GM12874 (cell line): ENCODE measurements at regions not wholly inside any gene's neighbourhood (a gene's known extent, or its start where the extent isn't known, plus 50 kb on each side); places are given as distances from the start of the nearest gene placed in this dataset.

ENCODE experiments used
- TF ChIP-seq, protein P1 (sequence below): IDR thresholded peaks from 2 replicates; pipeline ENCODE4 v1.5.1; 2011; ENCODE audit warnings: low read depth, mild to moderate bottlenecking, control low read depth, low read length, moderate library complexity; ENCODE audit not compliant: insufficient read depth

DNA sequence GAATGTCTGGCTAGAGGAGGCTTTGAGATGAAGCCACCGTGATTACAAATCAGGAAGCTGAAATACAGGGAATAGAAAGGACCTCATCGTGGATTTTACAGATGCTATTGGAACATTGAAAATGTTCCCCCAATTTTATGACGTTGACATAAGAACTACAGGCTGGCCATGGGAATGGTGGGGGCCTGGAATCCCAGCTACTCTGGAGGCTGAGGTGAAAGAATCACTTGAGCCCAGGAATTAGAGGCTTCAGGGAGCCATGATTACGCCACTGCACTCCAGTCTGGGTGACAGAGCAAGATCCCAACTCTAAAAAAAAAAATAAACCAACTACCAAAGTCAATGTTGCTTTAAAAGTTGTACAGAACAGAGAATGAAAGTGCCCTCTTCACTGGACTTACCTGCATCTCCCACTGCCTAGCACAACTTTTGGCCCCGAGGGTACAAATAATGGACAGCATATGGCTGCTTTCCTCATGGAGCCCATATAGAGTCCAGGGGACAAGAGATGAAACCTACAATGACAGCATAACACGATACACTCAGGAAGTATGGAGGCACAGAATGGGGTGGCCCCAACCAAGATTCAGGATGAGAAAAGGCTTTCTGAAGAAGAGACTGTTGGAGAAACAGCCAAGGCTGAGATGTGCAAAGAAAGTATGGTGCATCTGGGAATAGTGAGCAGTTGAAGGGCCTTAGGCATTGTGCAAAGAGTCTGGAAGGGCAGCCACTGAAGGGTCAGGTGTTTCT, 254.8 kb downstream of the MYCN start:
- TF ChIP-seq, protein P1, sequence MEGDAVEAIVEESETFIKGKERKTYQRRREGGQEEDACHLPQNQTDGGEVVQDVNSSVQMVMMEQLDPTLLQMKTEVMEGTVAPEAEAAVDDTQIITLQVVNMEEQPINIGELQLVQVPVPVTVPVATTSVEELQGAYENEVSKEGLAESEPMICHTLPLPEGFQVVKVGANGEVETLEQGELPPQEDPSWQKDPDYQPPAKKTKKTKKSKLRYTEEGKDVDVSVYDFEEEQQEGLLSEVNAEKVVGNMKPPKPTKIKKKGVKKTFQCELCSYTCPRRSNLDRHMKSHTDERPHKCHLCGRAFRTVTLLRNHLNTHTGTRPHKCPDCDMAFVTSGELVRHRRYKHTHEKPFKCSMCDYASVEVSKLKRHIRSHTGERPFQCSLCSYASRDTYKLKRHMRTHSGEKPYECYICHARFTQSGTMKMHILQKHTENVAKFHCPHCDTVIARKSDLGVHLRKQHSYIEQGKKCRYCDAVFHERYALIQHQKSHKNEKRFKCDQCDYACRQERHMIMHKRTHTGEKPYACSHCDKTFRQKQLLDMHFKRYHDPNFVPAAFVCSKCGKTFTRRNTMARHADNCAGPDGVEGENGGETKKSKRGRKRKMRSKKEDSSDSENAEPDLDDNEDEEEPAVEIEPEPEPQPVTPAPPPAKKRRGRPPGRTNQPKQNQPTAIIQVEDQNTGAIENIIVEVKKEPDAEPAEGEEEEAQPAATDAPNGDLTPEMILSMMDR: no peak

DNA sequence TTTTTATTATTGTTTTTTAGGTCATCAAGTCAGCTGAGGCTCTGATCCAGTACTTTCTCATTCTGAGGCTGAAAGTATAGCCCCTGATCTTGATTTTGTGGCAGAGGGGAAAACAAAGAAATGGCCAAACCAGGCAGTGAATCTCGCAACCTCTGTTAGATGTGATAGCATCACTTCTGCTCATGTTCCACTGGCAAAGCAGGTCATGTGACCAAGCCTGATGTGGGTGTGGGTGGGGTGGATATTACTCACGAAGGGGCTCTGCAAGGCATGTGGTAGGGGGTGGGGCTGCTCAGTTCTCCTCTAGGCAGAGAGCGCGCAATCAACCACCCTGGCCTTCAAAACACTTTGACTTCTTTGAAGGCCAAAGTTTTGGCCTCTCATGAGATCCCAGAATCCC, 254.2 kb downstream of the MYCN start:
- TF ChIP-seq, protein P1: no peak

DNA sequence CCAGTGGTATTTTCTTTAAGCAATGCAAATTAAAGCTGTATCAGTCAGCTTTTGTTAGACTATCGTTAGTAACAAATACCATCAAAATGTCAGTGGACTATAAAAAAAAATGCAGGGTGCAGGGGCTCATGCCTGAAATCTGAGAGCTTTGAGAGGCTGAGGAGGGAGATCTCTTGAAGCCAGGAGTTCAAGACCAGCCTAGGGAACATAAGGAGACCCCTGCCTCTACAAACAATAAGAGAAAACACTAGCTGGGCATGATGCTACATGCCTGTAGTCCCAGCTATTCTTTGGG, 253.7 kb downstream of the MYCN start:
- TF ChIP-seq, protein P1: no peak

DNA sequence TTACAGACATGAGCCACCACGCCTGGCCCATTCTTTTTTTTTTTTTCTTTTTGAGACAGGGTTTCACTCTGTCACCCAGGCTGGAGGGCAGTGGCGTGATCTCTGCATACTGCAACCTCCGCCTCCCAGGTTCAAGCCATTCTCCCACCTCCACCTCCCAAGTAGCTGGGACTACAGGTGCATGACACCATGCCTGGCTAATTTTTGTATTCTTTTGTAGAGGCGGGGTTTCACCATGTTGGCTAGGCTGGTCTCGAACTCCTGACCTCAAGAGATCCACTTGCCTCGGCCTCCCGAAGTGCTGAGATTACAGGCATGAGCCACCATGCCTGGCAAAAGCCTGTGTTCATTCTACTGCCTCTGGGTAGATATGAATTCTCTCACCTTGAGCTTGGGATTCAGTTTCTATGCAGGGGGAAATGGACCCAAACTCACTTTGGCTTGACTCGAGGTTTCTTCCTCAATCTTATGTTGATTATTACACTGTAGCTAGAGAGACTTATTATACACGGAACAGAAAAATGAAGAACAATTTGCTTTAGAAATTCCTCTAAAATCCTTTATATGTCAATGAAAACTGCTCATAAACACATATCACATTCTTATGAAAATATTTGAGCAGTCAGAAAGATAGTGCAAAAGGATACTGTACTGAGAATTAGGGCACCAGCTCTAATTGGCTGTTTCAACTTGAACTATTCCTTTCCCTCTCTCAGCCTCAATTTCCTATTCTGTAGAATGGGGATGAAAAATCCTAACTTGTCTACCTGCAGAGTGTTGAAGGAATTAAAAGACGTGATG, 252.3 kb downstream of the MYCN start:
- TF ChIP-seq, protein P1: no peak

DNA sequence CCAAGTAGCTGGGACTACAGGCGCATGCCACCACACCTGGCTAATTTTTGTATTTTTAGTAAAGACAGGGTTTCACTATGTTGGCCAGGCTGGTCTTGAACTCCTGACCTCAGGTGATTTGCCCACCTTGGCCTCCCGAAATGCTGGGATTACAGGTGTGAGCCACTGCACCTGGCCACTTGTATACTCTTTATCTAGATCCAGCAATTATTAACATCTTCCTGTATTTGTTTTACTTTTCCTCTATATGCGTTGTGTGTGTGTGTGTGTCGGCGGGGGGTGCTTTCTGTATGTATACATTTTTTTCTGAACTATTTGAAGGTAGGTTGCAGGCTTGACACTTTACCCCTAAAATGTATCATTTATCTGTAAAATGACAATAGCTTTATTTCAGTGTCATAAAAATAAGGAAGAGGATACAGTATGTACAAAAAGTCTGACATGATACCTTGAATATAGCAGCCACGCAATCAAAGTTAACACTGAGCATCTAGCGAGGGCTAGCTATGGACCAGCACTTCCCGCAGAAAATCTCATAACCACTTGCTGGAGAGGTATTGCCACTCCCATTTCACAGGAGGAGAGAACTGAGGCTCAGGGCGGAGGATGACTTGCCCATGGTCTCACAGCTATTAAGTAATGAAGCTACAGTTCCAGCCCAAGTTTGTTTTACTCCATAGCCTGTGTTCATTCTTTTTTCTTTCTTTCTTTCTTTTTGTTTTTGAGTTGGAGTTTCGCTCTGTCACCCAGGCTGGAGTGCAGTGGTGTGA, 251.3 kb downstream of the MYCN start:
- TF ChIP-seq, protein P1: no peak

DNA sequence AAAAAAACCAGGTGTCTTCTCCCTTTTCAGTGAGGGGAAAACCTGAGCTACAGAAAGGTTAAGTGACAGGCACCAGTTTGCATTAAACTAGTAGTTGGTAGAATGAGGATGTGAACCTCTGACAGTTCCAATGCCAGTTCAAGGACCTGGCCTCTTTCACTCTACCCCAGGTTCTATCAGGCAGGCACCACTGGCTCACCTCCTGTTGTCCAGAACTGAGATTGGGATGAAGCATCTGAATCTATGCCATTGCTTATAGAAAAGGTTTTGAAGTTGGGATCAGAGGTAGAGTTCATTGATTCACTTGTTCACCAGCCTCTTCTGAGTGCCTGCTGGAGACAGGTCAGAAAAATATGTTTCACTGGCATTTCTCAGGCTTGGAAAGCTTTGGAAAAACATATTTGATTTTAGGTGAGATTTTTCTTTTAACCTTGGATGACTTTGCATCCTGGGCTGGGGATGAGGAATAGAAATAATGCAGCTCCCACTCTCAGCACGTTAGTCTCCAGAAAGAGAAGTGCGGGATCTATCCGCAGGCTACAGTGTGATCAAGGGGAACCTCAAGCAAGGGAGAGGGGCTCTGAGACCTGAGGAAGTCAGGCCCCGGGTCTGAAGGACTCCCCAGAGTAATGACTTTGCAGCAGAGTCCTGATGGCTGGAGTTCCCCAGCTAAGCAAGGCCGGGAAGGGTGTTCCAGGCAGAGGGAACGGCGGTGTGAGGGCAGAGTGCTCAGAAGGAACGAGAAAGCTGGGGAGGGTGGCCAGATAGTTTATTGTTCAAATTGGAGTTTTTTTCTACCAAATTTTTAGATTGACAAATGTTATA, 250.3 kb downstream of the MYCN start:
- TF ChIP-seq, protein P1: no peak
